AML-193 (cell line): ENCODE measurements at regions not wholly inside any gene's neighbourhood (a gene's known extent, or its start where the extent isn't known, plus 50 kb on each side); places are given as distances from the start of the nearest gene placed in this dataset.
A peak's percentile ranks its signal among the peaks of the same experiment; 100 is the strongest.
"Not testable (repeated sequence)": the region's sequence is repeated elsewhere in the genome, so short reads cannot be mapped to it uniquely, and the experiment has no call there.

ENCODE experiments used
- DNase-seq, 2 experiments: peaks; one replicate each; lab custom pipeline; 2025; lab: John Stamatoyannopoulos, UW

GRCh38 chr12:75944097-75944904, 87.3 kb downstream of the PHLDA1 start:
- peak; percentile 69 to 76 for DNase-seq

GRCh38 chr12:75943730-75944096, 87.9 kb downstream of the PHLDA1 start:
- no peak for DNase-seq

GRCh38 chr12:75941661-75942060, 89.9 kb downstream of the PHLDA1 start:
- not testable (repeated sequence) for DNase-seq

GRCh38 chr12:75939016-75939642, 92.4 kb downstream of the PHLDA1 start:
- DNase-seq, result no peak

- DNase-seq, result no peak
Observed at GRCh38 chr12:75938189-75938588, 93.4 kb downstream of the PHLDA1 start.

GRCh38 chr12:75937486-75937885, 94.1 kb downstream of the PHLDA1 start:
- no peak for DNase-seq

GRCh38 chr12:75936515-75937440, 94.8 kb downstream of the PHLDA1 start:
- DNase-seq, result no peak

GRCh38 chr12:75935539-75936242, 95.9 kb downstream of the PHLDA1 start:
- DNase-seq, result no peak

- DNase-seq, result no peak
Observed at GRCh38 chr12:75933101-75933500, 98.5 kb downstream of the PHLDA1 start.

GRCh38 chr12:75932241-75932640, 99.3 kb downstream of the PHLDA1 start:
- no peak for DNase-seq

GRCh38 chr12:75923964-75924666, 107.5 kb downstream of the PHLDA1 start:
- DNase-seq, result no peak

GRCh38 chr12:75922944-75923642, 108.5 kb downstream of the PHLDA1 start:
- no peak for DNase-seq

GRCh38 chr12:75921622-75922289, 109.8 kb downstream of the PHLDA1 start:
- DNase-seq, result no peak

- no peak for DNase-seq
Observed at GRCh38 chr12:75917715-75918114, 113.9 kb downstream of the PHLDA1 start.

- DNase-seq, result no peak
Observed at GRCh38 chr12:75917083-75917482, 114.5 kb downstream of the PHLDA1 start.

- no peak for DNase-seq
Observed at GRCh38 chr12:75913502-75914351, 117.8 kb downstream of the PHLDA1 start.

- DNase-seq, result no peak
Observed at GRCh38 chr12:75909714-75910656, 121.6 kb downstream of the PHLDA1 start.
